GM23338 (cell line): ENCODE measurements at regions not wholly inside any gene's neighbourhood (a gene's known extent, or its start where the extent isn't known, plus 50 kb on each side); places are given as distances from the start of the nearest gene placed in this dataset.

Experiments used
- ATAC-seq: fragments of 200-7000 bp; cut with Tn5 transposase; 3 replicates; pipeline ENCODE4 v1.9.1; 2020
- DNase-seq: peaks from one replicate; pipeline ENCODE4 v3.0.0-alpha.2; 2015; ENCODE audit warnings: low spot score
- H2AFZ ChIP-seq: fragments of 200-600 bp; sonication (generic); 2 replicates; pipeline ENCODE4 v1.8.0; 2016; ENCODE audit warnings: antibody characterized with exemption, mild to moderate bottlenecking, moderate library complexity
- H3F3A ChIP-seq: fragments of 200-600 bp; sonication (generic); replicated peaks from 2 replicates; pipeline ENCODE4 v1.8.0; 2017; ENCODE audit warnings: antibody characterized with exemption, mixed run types, low read depth
- H3K27ac ChIP-seq: fragments of 200-600 bp; sonication (generic); 2 replicates; pipeline ENCODE4 v1.6.1; 2016; ENCODE audit warnings: low read depth
- H3K27me3 ChIP-seq: fragments of 200-600 bp; sonication (generic); 2 replicates; pipeline ENCODE4 v1.8.0; 2016; ENCODE audit warnings: mild to moderate bottlenecking, mixed run types, moderate library complexity; ENCODE audit not compliant: insufficient read depth
- H3K36me3 ChIP-seq: fragments of 200-600 bp; sonication (generic); 2 replicates; pipeline ENCODE4 v1.8.0; 2016; ENCODE audit warnings: mild to moderate bottlenecking; ENCODE audit not compliant: insufficient read depth
- H3K4me1 ChIP-seq: fragments of 200-600 bp; sonication (generic); 2 replicates; pipeline ENCODE4 v1.8.0; 2016; ENCODE audit warnings: mild to moderate bottlenecking, moderate library complexity; ENCODE audit not compliant: insufficient read depth
- H3K4me2 ChIP-seq: fragments of 200-600 bp; sonication (generic); 2 replicates; pipeline ENCODE4 v1.7.1; 2017; ENCODE audit warnings: mixed run types
- H3K4me3 ChIP-seq: fragments of 200-600 bp; sonication (generic); 2 replicates; pipeline ENCODE4 v1.6.1; 2016; ENCODE audit warnings: mixed run types
- H3K79me2 ChIP-seq: fragments of 200-600 bp; sonication (generic); replicated peaks from 2 replicates; pipeline ENCODE4 v1.8.0; 2017; ENCODE audit warnings: mild to moderate bottlenecking; ENCODE audit not compliant: insufficient read depth
- H3K9me2 ChIP-seq: fragments of 200-600 bp; sonication (generic); 2 replicates; pipeline ENCODE4 v1.8.0; 2017; ENCODE audit not compliant: insufficient read depth
- H4K20me1 ChIP-seq: fragments of 200-600 bp; sonication (generic); replicated peaks from 2 replicates; pipeline ENCODE4 v1.8.0; 2017; ENCODE audit warnings: mild to moderate bottlenecking; ENCODE audit not compliant: insufficient read depth
- H3K27ac Mint-ChIP-seq: 2 replicates; pipeline ENCODE4 v1.8.0; 2020; ENCODE audit warnings: inconsistent platforms, mild to moderate bottlenecking, moderate library complexity, mixed read lengths
- H3K27me3 Mint-ChIP-seq: 3 replicates; pipeline ENCODE4 v1.8.0; 2022; ENCODE audit warnings: low read depth, mild to moderate bottlenecking, moderate library complexity, mixed read lengths, inconsistent platforms; ENCODE audit not compliant: insufficient read depth, poor library complexity
- H3K36me3 Mint-ChIP-seq: 3 replicates; pipeline ENCODE4 v1.8.0; 2021; ENCODE audit warnings: low read depth, mild to moderate bottlenecking, inconsistent platforms, moderate library complexity, mixed read lengths
- H3K4me1 Mint-ChIP-seq: 3 replicates; pipeline ENCODE4 v1.8.0; 2020; ENCODE audit warnings: mild to moderate bottlenecking, inconsistent platforms, mixed read lengths
- H3K4me3 Mint-ChIP-seq: 3 replicates; pipeline ENCODE4 v1.8.0; 2021; ENCODE audit warnings: moderate library complexity, mild to moderate bottlenecking, inconsistent platforms, mixed read lengths
- H3K9me3 Mint-ChIP-seq: 3 replicates; pipeline ENCODE4 v1.8.0; 2020; ENCODE audit warnings: moderate library complexity, mild to moderate bottlenecking, inconsistent platforms, mixed read lengths
- ETS1 ChIP-seq: IDR thresholded peaks from 2 replicates; pipeline ENCODE4 v1.6.1; 2016; ENCODE audit warnings: antibody characterized with exemption
- EZH2 ChIP-seq: fragments of 200-600 bp; sonication (generic); IDR thresholded peaks from one replicate; pipeline ENCODE4 v1.8.0; 2017; ENCODE audit warnings: antibody characterized with exemption, mild to moderate bottlenecking, low read depth; ENCODE audit not compliant: unreplicated experiment
- EZH2phosphoT487 ChIP-seq: fragments of 200-600 bp; sonication (generic); IDR thresholded peaks from one replicate; pipeline ENCODE4 v1.8.1; 2018; ENCODE audit warnings: antibody characterized with exemption; ENCODE audit not compliant: unreplicated experiment
- JUNB ChIP-seq: IDR thresholded peaks from one replicate; pipeline ENCODE4 v1.6.1; 2016; ENCODE audit warnings: antibody characterized with exemption; ENCODE audit not compliant: unreplicated experiment
- NANOG ChIP-seq: IDR thresholded peaks from 2 replicates; pipeline ENCODE4 v1.6.1; 2016; ENCODE audit warnings: antibody characterized with exemption, borderline replicate concordance
- POLR2AphosphoS5 ChIP-seq: IDR thresholded peaks from 2 replicates; pipeline ENCODE4 v1.6.1; 2016; ENCODE audit warnings: antibody characterized with exemption, low read depth
- STAT1 ChIP-seq: IDR thresholded peaks from one replicate; pipeline ENCODE4 v1.6.1; 2016; ENCODE audit warnings: antibody characterized with exemption; ENCODE audit not compliant: unreplicated experiment
- ZNF114 ChIP-seq: fragments of 250-450 bp; sonication (Bioruptor Pico); IDR thresholded peaks from 2 replicates; pipeline ENCODE4 v1.5.0; 2020; ENCODE audit warnings: mild to moderate bottlenecking, moderate library complexity
- ZNF331 ChIP-seq: fragments of 250-450 bp; sonication (Bioruptor Pico); IDR thresholded peaks from 2 replicates; pipeline ENCODE4 v1.5.0; 2020; ENCODE audit warnings: low read depth, mild to moderate bottlenecking, moderate library complexity
- ZNF462 ChIP-seq: fragments of 250-450 bp; sonication (Bioruptor Pico); IDR thresholded peaks from 2 replicates; pipeline ENCODE4 v1.5.0; 2020; ENCODE audit warnings: mild to moderate bottlenecking, moderate library complexity

- TF ChIP-seq EZH2: no peak
- TF ChIP-seq STAT1: no peak
- TF ChIP-seq POLR2AphosphoS5: no peak
These were observed 160.8 kb upstream of the LMO3 start (continued) for GRCh38 chr12:16766736-16767135.

GRCh38 chr12:16763901-16764300, 157.9 kb upstream of the LMO3 start:
- H3K27ac Mint-ChIP-seq: no peak overlapping the region

GRCh38 chr12:16756833-16757555, 151.0 kb upstream of the LMO3 start:
- DNase-seq: peak; percentile 2
- Mint-ChIP-seq H3K27me3 (peaks cover 2% of the 10 kb centered on the region), H3K27ac (no peak overlapping the region), H3K36me3 (no peaks in the 10 kb centered on the region), H3K4me3 (no peak overlapping the region), H3K9me3 (no peaks in the 10 kb centered on the region), H3K4me1 (no peaks in the 10 kb centered on the region; the same call in 1 of the 3 replicates)
- H3K9me2 ChIP-seq: no peaks in the 10 kb centered on the region
- no peaks in the 10 kb centered on the region for H3K27me3 ChIP-seq
- H3K4me2 ChIP-seq: no peak overlapping the region
- no peaks in the 10 kb centered on the region for H3F3A ChIP-seq
- H2AFZ ChIP-seq: no peak overlapping the region
- no peaks in the 10 kb centered on the region for H3K79me2 ChIP-seq
- no peaks in the 10 kb centered on the region; the same call in 1 of the 2 replicates for H3K4me1 ChIP-seq
- no peaks in the 10 kb centered on the region for H4K20me1 ChIP-seq
- peak; percentile 47; the same call in 2 of the 3 replicates for ATAC-seq
- H3K36me3 ChIP-seq: no peaks in the 10 kb centered on the region
- H3K27ac ChIP-seq: no peak overlapping the region
- H3K4me3 ChIP-seq: no peak overlapping the region
- no peak for TF ChIP-seq ZNF114 (CRISPR knock-in tag)
- TF ChIP-seq STAT1: no peak
- no peak for TF ChIP-seq NANOG
- TF ChIP-seq EZH2phosphoT487: no peak
- no peak for TF ChIP-seq POLR2AphosphoS5
- TF ChIP-seq ZNF462 (CRISPR knock-in tag): no peak
- no peak for TF ChIP-seq ETS1

More at GRCh38 chr12:16763901-16764300, 157.9 kb upstream of the LMO3 start:
- no peaks in the 10 kb centered on the region; the same call in 2 of the 3 replicates for H3K36me3 Mint-ChIP-seq
- H2AFZ ChIP-seq: no peak overlapping the region
- no peaks in the 10 kb centered on the region for H3K79me2 ChIP-seq
- no peaks in the 10 kb centered on the region; the same call in 2 of the 3 replicates for H3K4me1 Mint-ChIP-seq
- no peak overlapping the region for H3K4me2 ChIP-seq
- ATAC-seq (no peak), DNase-seq (no peak)
- H3K36me3 ChIP-seq: no peaks in the 10 kb centered on the region
- peaks cover 2% of the 10 kb centered on the region for H3K27me3 Mint-ChIP-seq
- no peaks in the 10 kb centered on the region for H3K27me3 ChIP-seq
- no peak overlapping the region for H3K4me3 Mint-ChIP-seq
- H3K4me1 ChIP-seq: no peaks in the 10 kb centered on the region; the same call in 1 of the 2 replicates
- H3K27ac ChIP-seq: no peak overlapping the region
- H3K4me3 ChIP-seq: no peak overlapping the region
- TF ChIP-seq EZH2: no peak
- no peak for TF ChIP-seq JUNB
- TF ChIP-seq ZNF331 (CRISPR knock-in tag): no peak
- no peak for TF ChIP-seq STAT1
- TF ChIP-seq ETS1: no peak
- no peaks in the 10 kb centered on the region for H3F3A ChIP-seq
- no peaks in the 10 kb centered on the region for H3K9me3 Mint-ChIP-seq
- no peaks in the 10 kb centered on the region for H4K20me1 ChIP-seq
- H3K9me2 ChIP-seq: no peaks in the 10 kb centered on the region
